GM21737 (cell line): ENCODE measurements at regions not wholly inside any gene's neighbourhood (a gene's known extent, or its start where the extent isn't known, plus 50 kb on each side); places are given as distances from the start of the nearest gene placed in this dataset.
"Not testable (repeated sequence)": the region's sequence is repeated elsewhere in the genome, so short reads cannot be mapped to it uniquely, and the experiment has no call there.

Experiments used
- ATAC-seq: cut with Tn5 transposase; IDR thresholded peaks from one replicate; pipeline ENCODE4 v1.9.1; 2021; ENCODE audit warnings: mild to moderate bottlenecking, moderate library complexity; ENCODE audit not compliant: unreplicated experiment

DNA sequence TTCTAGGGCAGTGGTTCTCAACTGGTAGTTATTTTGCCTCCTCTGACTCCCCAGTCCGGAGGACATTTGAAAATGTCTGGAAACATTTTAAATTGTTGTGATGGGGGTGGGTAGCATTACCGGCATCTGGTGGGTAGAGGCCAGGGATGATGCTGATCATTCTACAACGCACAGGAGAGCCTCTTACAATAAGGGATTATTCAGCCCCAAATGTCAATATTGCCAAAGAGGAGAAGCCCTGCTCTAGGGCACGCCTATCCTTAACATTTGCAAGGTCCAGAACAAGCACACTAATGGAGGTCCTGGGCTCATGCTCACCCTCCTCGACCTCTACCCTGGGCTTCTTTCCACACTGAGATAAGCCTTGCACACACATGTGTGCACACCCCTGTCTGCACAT, 106.4 kb downstream of the MINAR1 start:
- no peak for ATAC-seq

GRCh38 chr15:79539401-79539800, 107.3 kb downstream of the MINAR1 start:
- ATAC-seq, result no peak

- ATAC-seq, result no peak
These were observed 108.4 kb downstream of the MINAR1 start for GRCh38 chr15:79540551-79540950.

DNA sequence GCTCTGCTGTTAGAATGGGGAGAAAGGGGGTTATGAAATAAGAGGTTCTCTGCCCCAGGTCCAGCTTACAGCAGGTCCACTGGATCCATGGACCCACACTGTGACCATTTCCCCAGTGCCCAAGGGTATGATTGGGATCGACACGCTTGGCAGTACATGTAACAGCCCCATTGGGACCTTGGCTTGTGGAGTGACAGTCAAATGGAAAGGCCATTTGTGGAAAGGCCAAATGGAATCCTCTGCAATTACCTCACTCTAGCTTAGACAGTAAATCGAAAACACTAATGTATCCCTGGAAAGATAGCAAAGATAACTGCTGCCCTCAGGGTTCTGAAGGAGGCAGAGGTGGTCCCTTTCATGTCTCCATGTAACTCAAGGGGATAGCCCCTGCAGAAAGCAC, 109.1 kb downstream of the MINAR1 start:
- ATAC-seq, result no peak

DNA sequence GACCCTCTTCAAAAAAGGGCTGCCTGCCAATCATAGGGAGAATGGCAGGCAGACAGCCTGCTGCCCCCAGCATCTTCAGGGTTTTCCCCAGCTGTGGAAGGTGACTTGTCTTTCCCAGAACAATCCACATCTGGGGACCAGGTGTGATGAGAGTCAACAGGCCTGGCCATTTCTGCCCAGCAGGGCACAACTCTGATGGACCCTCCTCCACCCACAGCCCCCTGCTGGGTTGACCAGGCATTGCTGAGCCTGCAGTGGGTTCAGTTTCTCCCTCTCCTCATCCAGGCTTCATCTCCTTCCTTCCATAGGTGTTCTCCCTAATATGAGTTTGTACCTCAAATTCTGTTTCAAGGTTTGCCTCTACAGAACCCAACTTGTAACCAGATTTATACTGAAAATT, 111.0 kb downstream of the MINAR1 start:
- ATAC-seq, result no peak

DNA sequence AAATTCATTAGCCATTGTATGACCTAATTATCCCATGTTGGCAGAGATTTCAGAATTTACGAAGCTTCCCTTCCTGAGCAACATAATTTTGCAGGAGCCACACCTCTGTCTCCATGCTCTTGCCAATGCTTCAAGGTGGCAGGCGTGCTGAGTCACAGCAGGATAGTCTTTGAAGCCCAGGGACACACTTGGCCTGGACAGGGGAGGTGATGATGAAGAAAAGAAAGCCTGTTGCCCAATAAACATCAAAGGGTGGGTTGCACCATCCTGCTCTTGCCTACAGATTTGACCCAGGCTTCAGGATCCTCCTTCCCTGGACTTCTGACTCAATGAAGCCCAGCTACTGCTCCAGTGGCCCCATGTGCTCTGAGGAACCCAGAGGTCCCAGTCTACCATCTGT, 117.1 kb downstream of the MINAR1 start:
- ATAC-seq, result no peak

GRCh38 chr15:79560384-79560783, 128.2 kb downstream of the MINAR1 start:
- no peak for ATAC-seq

- no peak for ATAC-seq
These were observed 129.8 kb downstream of the MINAR1 start for GRCh38 chr15:79561982-79562381.

DNA sequence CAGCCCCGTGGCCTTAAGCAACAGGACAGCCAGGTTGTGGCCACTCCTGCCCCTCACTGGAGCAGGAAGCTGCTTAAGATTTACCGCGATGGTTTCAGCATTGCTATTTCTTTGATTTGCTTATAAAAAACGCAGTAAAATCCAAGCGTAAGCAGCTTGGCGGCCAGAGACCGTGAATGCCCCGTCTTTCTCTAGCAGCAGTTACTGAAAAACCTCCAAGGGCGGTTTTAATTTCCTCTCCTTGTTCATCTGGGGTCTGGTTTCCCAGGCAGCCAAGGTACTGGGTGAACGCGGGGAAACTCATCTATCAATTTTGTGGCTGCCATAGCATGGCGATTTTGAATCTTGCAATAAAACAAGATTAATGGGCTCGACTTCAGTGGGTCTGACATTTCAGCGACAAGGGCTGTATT, 130.3 kb downstream of the MINAR1 start:
- ATAC-seq, result no peak

DNA sequence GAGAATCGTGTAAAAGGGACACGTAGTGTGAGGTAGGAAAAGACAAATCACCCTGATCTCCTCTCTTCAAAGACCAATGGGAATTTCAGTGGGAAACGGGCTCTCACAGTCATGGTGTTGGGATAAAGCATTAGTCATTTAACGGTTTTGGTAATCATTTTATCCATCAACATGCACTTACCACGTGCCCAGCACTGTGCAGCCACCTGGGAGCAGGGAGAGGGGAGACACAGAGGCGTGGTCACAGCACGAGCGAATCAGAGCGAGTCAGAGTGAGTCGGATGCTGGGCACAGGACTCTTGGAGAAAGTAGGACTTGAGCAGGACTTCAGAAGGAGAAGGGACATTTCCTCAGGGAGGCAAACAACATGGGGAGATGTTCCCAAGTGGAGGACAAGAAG, 130.8 kb downstream of the MINAR1 start:
- no peak for ATAC-seq

- no peak for ATAC-seq
These were observed 137.9 kb downstream of the MINAR1 start for GRCh38 chr15:79570004-79570403.

GRCh38 chr15:79572691-79573404, 140.7 kb downstream of the MINAR1 start:
- ATAC-seq, result no peak

DNA sequence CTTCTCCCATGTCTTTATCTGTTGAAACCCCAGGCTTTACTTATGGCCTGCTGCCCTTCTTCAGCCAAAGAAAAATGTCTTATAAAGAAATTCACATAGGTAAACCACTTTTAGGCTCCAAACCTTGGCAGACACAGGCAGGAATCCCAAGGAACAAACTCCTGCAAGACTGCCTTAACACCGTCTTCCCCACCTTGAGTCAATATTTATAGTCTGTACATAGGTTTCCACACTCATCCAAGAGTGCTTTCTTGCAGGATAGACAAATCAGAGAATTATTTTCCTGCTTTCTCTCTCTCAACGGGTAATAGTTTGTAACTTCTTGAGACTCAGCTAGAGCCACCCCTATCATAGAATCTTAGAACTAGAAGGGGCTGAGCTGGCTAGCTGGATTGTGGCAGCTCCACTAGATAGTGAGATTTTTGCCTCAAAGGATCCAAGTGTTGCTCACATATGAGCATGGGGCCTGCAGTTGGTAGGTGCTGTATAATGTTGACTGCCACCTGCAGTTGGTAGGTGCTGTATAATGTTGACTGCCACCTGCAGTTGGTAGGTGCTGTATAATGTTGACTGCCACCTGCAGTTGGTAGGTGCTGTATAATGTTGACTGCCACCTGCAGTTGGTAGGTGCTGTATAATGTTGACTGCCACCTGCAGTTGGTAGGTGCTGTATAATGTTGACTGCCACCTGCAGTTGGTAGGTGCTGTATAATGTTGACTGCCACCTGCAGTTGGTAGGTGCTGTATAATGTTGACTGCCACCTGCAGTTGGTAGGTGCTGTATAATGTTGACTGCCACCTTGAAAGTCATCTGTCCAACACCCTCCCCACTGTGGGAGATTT, 142.5 kb downstream of the MINAR1 start:
- ATAC-seq, result not testable (repeated sequence)

DNA sequence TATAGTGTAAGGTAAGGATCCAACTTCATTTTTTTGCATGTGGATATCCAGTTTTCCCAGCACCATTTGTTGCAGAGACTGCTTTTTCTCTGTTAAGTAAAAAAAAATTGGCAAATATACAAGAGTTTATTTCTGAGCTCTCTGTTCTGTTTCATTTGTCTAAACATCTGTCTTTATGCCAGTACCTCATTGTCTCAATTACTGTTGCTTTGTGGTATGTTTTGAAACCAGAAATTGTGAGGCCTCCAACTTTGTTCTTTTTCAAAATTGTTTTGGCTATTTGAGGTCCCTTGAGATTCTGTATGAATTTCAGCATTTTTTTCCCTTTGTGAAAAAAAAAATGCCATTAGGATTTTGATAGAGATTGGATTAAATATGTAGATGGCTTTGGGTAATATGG, 150.5 kb downstream of the MINAR1 start:
- no peak for ATAC-seq

- ATAC-seq, result no peak
These were observed 160.0 kb downstream of the MINAR1 start for GRCh38 chr15:79592126-79592525.

GRCh38 chr15:79593119-79593869, 161.2 kb downstream of the MINAR1 start:
- no peak for ATAC-seq

DNA sequence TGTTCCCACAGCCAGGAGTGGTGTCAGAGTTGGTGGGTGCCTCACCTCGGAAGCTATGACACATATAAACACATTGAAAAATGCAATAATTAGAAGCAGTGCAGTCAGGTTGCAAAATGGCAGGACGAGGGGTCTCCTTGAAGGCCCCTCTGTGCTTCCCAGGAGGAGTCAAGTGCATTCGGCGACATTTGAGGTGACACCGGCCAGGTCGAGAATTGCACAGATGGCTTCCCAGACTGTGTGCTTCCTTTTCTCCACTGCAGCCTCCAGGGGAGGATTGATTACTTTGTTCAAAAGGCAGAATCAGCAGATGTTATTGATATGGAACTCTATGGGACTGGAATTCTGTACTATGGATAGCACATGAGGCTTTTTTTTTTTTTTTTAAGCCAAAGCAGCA, 163.2 kb downstream of the MINAR1 start:
- no peak for ATAC-seq

DNA sequence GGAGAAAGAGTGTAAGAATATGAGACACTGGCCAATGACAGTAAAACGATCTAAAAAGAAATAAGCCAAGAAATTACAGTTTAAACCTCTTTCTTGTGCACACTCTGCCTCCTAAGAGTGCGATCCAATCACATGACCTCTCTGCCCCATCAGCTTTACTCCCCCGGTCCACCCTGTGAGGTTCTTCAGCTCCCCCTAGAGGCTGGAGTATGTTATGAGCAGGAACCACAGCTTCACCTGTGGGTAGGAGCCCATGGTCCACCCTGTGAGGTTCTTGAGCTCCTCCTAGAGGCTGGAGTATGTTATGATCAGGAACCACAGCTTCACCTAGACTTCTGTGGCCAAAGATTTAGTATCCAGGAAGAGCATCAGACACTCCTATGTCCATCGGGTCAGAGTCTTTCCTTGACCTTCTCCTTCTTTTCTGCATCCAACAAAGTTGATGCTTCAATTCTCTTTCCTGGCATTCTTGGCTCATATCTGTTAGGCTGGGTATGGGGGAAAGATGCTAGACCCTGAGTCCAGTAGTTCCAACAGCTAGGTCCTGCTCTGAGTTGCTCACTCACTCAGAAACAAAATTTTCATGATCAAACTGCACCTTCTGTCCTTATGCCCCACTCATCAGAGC, 164.0 kb downstream of the MINAR1 start:
- peak; percentile 98 for ATAC-seq

GRCh38 chr15:79598639-79599038, 166.5 kb downstream of the MINAR1 start:
- ATAC-seq, result no peak

GRCh38 chr15:79601405-79602086, 169.4 kb downstream of the MINAR1 start:
- no peak for ATAC-seq

DNA sequence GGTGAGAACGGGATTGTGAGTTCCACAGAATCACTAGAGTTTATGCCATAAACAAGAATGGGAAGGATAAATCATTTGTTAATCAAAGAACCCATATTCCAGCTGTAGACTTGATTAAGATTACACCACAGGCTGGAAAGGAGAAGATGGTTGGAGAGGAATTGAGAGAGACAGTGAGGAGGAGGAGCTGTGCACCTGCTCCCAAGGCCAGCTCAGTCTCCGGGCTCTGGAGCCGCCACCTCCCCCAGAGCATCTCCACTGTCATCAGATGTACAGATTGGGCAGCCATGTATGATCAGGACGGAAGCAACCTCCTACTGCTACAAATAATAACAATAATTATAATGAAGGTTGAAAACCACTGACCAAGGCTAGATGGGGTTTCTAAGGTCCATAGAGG, 170.0 kb downstream of the MINAR1 start:
- ATAC-seq, result no peak
